WTC11 (cell line): ENCODE measurements at regions not wholly inside any gene's neighbourhood (a gene's known extent, or its start where the extent isn't known, plus 50 kb on each side); places are given as distances from the start of the nearest gene placed in this dataset.

Experiments
- ATAC-seq: fragments of 200-7000 bp; cut with Tn5 transposase; 2 replicates; pipeline ENCODE4 v1.10.0; 2021; ENCODE audit warnings: mild to moderate bottlenecking, moderate library complexity
- CTCF ChIA-PET: fragments of 300-600 bp; sonication (Branson Sonifier 250); formaldehyde crosslinking; loops from one replicate; lab custom pipeline; 2021; ENCODE audit warnings: antibody characterized with exemption; lab: Charles Lee
- POLR2A ChIA-PET: fragments of 350-600 bp; sonication (Branson Sonifier 250); formaldehyde crosslinking; loops from one replicate; lab custom pipeline; 2021; ENCODE audit warnings: antibody characterized with exemption; lab: Charles Lee
- DNase-seq: peaks from one replicate; pipeline ENCODE4 v3.0.0; 2021; ENCODE audit warnings: low spot score
- H3K27ac Mint-ChIP-seq: 2 replicates; pipeline ENCODE4 v1.8.0; 2021; ENCODE audit warnings: mixed read lengths
- H3K27me3 Mint-ChIP-seq: 2 replicates; pipeline ENCODE4 v1.8.0; 2021; ENCODE audit warnings: low read depth, mild to moderate bottlenecking, moderate library complexity, mixed read lengths
- H3K36me3 Mint-ChIP-seq: 2 replicates; pipeline ENCODE4 v1.8.0; 2021; ENCODE audit warnings: mixed read lengths
- H3K4me1 Mint-ChIP-seq: 2 replicates; pipeline ENCODE4 v1.8.0; 2022; ENCODE audit warnings: mixed read lengths
- H3K4me3 Mint-ChIP-seq: 2 replicates; pipeline ENCODE4 v1.8.0; 2021; ENCODE audit warnings: mild to moderate bottlenecking, moderate library complexity, mixed read lengths
- H3K9me3 Mint-ChIP-seq: 2 replicates; pipeline ENCODE4 v1.8.0; 2021; ENCODE audit warnings: mixed read lengths
- CREB1 ChIP-seq: sonication (generic); formaldehyde crosslinking; IDR thresholded peaks from 2 replicates; pipeline ENCODE4 v1.8.0; 2023; ENCODE audit warnings: mild to moderate bottlenecking, missing genetic modification reagents
- E2F1 ChIP-seq: sonication (generic); formaldehyde crosslinking; IDR thresholded peaks from 2 replicates; pipeline ENCODE4 v1.8.0; 2022; ENCODE audit warnings: mild to moderate bottlenecking, missing genetic modification reagents
- ERG ChIP-seq: fragments of 250-450 bp; sonication (Bioruptor Pico); IDR thresholded peaks from 2 replicates; pipeline ENCODE4 v1.8.0; 2021; ENCODE audit warnings: mild to moderate bottlenecking
- ESRRA ChIP-seq: sonication (generic); formaldehyde crosslinking; IDR thresholded peaks from 2 replicates; pipeline ENCODE4 v1.8.1; 2022; ENCODE audit warnings: mild to moderate bottlenecking, missing genetic modification reagents, borderline replicate concordance
- ETV6 ChIP-seq: sonication (generic); formaldehyde crosslinking; IDR thresholded peaks from 2 replicates; pipeline ENCODE4 v1.8.1; 2022; ENCODE audit warnings: mild to moderate bottlenecking, missing genetic modification reagents
- FOXJ3 ChIP-seq: sonication (generic); formaldehyde crosslinking; IDR thresholded peaks from 2 replicates; pipeline ENCODE4 v1.9.0; 2021; ENCODE audit warnings: missing genetic modification reagents, mild to moderate bottlenecking, borderline replicate concordance
- GABPB1 ChIP-seq: sonication (generic); formaldehyde crosslinking; IDR thresholded peaks from 2 replicates; pipeline ENCODE4 v1.8.1; 2023; ENCODE audit warnings: mild to moderate bottlenecking, missing genetic modification reagents
- GRHL2 ChIP-seq: fragments of 250-450 bp; sonication (Bioruptor Pico); IDR thresholded peaks from 2 replicates; pipeline ENCODE4 v1.8.0; 2022; ENCODE audit warnings: mild to moderate bottlenecking, moderate library complexity; ENCODE audit not compliant: insufficient replicate concordance, severe bottlenecking
- IRF2 ChIP-seq: sonication (generic); formaldehyde crosslinking; IDR thresholded peaks from 2 replicates; pipeline ENCODE4 v1.8.0; 2022; ENCODE audit warnings: low read depth, missing genetic modification reagents, borderline replicate concordance
- JAZF1 ChIP-seq: fragments of 250-450 bp; sonication (Bioruptor Pico); IDR thresholded peaks from 2 replicates; pipeline ENCODE4 v1.9.0; 2021; ENCODE audit warnings: moderate library complexity, mild to moderate bottlenecking, inconsistent platforms
- NFATC4 ChIP-seq: fragments of 250-450 bp; sonication (Bioruptor Pico); IDR thresholded peaks from 2 replicates; pipeline ENCODE4 v1.9.0; 2021; ENCODE audit warnings: mild to moderate bottlenecking
- NR1H2 ChIP-seq: sonication (generic); formaldehyde crosslinking; IDR thresholded peaks from 2 replicates; pipeline ENCODE4 v1.9.0; 2021; ENCODE audit warnings: mild to moderate bottlenecking, moderate library complexity, missing genetic modification reagents
- NR3C1 ChIP-seq: sonication (generic); formaldehyde crosslinking; conservative IDR thresholded peaks from 2 replicates; pipeline ENCODE4 v1.8.1; 2023; ENCODE audit warnings: low read depth, mild to moderate bottlenecking, missing genetic modification reagents
- OVOL2 ChIP-seq: fragments of 250-450 bp; sonication (Bioruptor Pico); IDR thresholded peaks from 2 replicates; pipeline ENCODE4 v1.9.0; 2021; ENCODE audit warnings: mild to moderate bottlenecking, borderline replicate concordance
- PRRX2 ChIP-seq: fragments of 250-450 bp; sonication (Bioruptor Pico); IDR thresholded peaks from 2 replicates; pipeline ENCODE4 v1.8.0; 2021; ENCODE audit warnings: mild to moderate bottlenecking
- RORB ChIP-seq: fragments of 250-450 bp; sonication (Bioruptor Pico); IDR thresholded peaks from 2 replicates; pipeline ENCODE4 v1.9.0; 2021; ENCODE audit warnings: mild to moderate bottlenecking
- SMAD3 ChIP-seq: sonication (generic); formaldehyde crosslinking; IDR thresholded peaks from 2 replicates; pipeline ENCODE4 v1.8.0; 2022; ENCODE audit warnings: missing genetic modification reagents, mild to moderate bottlenecking, borderline replicate concordance
- SMAD4 ChIP-seq: sonication (generic); formaldehyde crosslinking; IDR thresholded peaks from 2 replicates; pipeline ENCODE4 v1.8.0; 2022; ENCODE audit warnings: mild to moderate bottlenecking, missing genetic modification reagents
- TEAD4 ChIP-seq: sonication (generic); formaldehyde crosslinking; IDR thresholded peaks from 2 replicates; pipeline ENCODE4 v1.8.0; 2022; ENCODE audit warnings: mild to moderate bottlenecking, missing genetic modification reagents
- TP53 ChIP-seq: sonication (generic); formaldehyde crosslinking; IDR thresholded peaks from 2 replicates; pipeline ENCODE4 v1.8.1; 2023; ENCODE audit warnings: mild to moderate bottlenecking, missing genetic modification reagents
- ZNF219 ChIP-seq: sonication (generic); formaldehyde crosslinking; IDR thresholded peaks from 2 replicates; pipeline ENCODE4 v1.8.0; 2023; ENCODE audit warnings: missing genetic modification reagents, mild to moderate bottlenecking, borderline replicate concordance
- ZNF281 ChIP-seq: sonication (generic); formaldehyde crosslinking; IDR thresholded peaks from 2 replicates; pipeline ENCODE4 v1.8.0; 2023; ENCODE audit warnings: mild to moderate bottlenecking, missing genetic modification reagents
- ZNF512 ChIP-seq: sonication (generic); formaldehyde crosslinking; IDR thresholded peaks from 2 replicates; pipeline ENCODE4 v1.8.1; 2022; ENCODE audit warnings: missing genetic modification reagents, borderline replicate concordance

GRCh38 chr1:29932626-29933025 lies 696.3 kb downstream of the PTPRU start:
- CTCF ChIA-PET: no interaction called here
- DNase-seq (no peak), ATAC-seq (no peak)
- POLR2A ChIA-PET: no interaction called here
- TF ChIP-seq IRF2 (CRISPR knock-in tag) (no peak), E2F1 (CRISPR knock-in tag) (no peak), SMAD3 (CRISPR knock-in tag) (no peak), ESRRA (no peak), TEAD4 (no peak), ZNF219 (CRISPR knock-in tag) (no peak), NR1H2 (no peak), GABPB1 (CRISPR knock-in tag) (no peak), GRHL2 (CRISPR knock-in tag) (no peak), PRRX2 (CRISPR knock-in tag) (no peak), ZNF512 (CRISPR knock-in tag) (no peak), TP53 (CRISPR knock-in tag) (no peak), NFATC4 (CRISPR knock-in tag) (no peak), OVOL2 (no peak), JAZF1 (CRISPR knock-in tag) (no peak), ETV6 (CRISPR knock-in tag) (no peak)
- Mint-ChIP-seq H3K4me3 (no peak overlapping the region), H3K4me1 (peaks cover 51% of the 10 kb centered on the region), H3K36me3 (no peaks in the 10 kb centered on the region), H3K9me3 (no peaks in the 10 kb centered on the region), H3K27ac (no peak overlapping the region), H3K27me3 (no peaks in the 10 kb centered on the region; the same call in 1 of the 2 replicates)

- peaks cover 55% of the 10 kb centered on the region for H3K4me1 Mint-ChIP-seq
- no peak overlapping the region for H3K4me3 Mint-ChIP-seq
- TF ChIP-seq SMAD3 (CRISPR knock-in tag) (no peak), FOXJ3 (no peak), RORB (CRISPR knock-in tag) (no peak), CREB1 (no peak), ZNF281 (CRISPR knock-in tag) (no peak), ERG (CRISPR knock-in tag) (no peak), NR3C1 (CRISPR knock-in tag) (no peak), SMAD4 (no peak)
- TF ChIP-seq, all 79 proteins: peak for 0
- POLR2A ChIA-PET: no interaction called here
- no peaks in the 10 kb centered on the region for H3K9me3 Mint-ChIP-seq
- no peak overlapping the region for H3K27ac Mint-ChIP-seq
- CTCF ChIA-PET: no interaction called here
- H3K27me3 Mint-ChIP-seq: no peaks in the 10 kb centered on the region; the same call in 1 of the 2 replicates
- ATAC-seq: 0 out of 2 replicates have a peak, but pooled peaks have one; percentile 12
- DNase-seq: no peak
- no peaks in the 10 kb centered on the region for H3K36me3 Mint-ChIP-seq
Measured at GRCh38 chr1:29931477-29932175, 695.3 kb downstream of the PTPRU start.
